SK-N-MC (cell line): ENCODE measurements at regions not wholly inside any gene's neighbourhood (a gene's known extent, or its start where the extent isn't known, plus 50 kb on each side); places are given as distances from the start of the nearest gene placed in this dataset.
"Not testable (repeated sequence)": the region's sequence is repeated elsewhere in the genome, so short reads cannot be mapped to it uniquely, and the experiment has no call there.

Experiments
- EZH2 ChIP-seq: fragments of 200-600 bp; sonication (generic); IDR thresholded peaks from one replicate; pipeline ENCODE4 v1.6.1; 2017; ENCODE audit warnings: antibody characterized with exemption
- FOXP2 ChIP-seq: optimal IDR thresholded peaks from 2 replicates; pipeline ENCODE3; 2011; ENCODE audit warnings: mild to moderate bottlenecking, moderate library complexity; ENCODE audit not compliant: insufficient read depth; ENCODE audit errors: extremely low read length, control extremely low read depth
- POLR2AphosphoS5 ChIP-seq: IDR thresholded peaks from 2 replicates; pipeline ENCODE4 v1.6.1; 2012; ENCODE audit warnings: mild to moderate bottlenecking, low read depth, low read length, borderline replicate concordance

- not testable (repeated sequence) for TF ChIP-seq POLR2AphosphoS5, EZH2, FOXP2
Observed at GRCh38 chr15:22616976-22617375, 158.3 kb downstream of the GOLGA6L22 start.
